GM23338 (cell line): ENCODE measurements at regions not wholly inside any gene's neighbourhood (a gene's known extent, or its start where the extent isn't known, plus 50 kb on each side); places are given as distances from the start of the nearest gene placed in this dataset.
A peak's percentile ranks its signal among the peaks of the same experiment; 100 is the strongest.

ENCODE experiments used
- ATAC-seq: fragments of 200-7000 bp; cut with Tn5 transposase; 3 replicates; pipeline ENCODE4 v1.9.1; 2020
- DNase-seq: peaks from one replicate; pipeline ENCODE4 v3.0.0-alpha.2; 2015; ENCODE audit warnings: low spot score
- H2AFZ ChIP-seq: fragments of 200-600 bp; sonication (generic); 2 replicates; pipeline ENCODE4 v1.8.0; 2016; ENCODE audit warnings: antibody characterized with exemption, mild to moderate bottlenecking, moderate library complexity
- H3F3A ChIP-seq: fragments of 200-600 bp; sonication (generic); replicated peaks from 2 replicates; pipeline ENCODE4 v1.8.0; 2017; ENCODE audit warnings: antibody characterized with exemption, mixed run types, low read depth
- H3K27ac ChIP-seq: fragments of 200-600 bp; sonication (generic); 2 replicates; pipeline ENCODE4 v1.6.1; 2016; ENCODE audit warnings: low read depth
- H3K27me3 ChIP-seq: fragments of 200-600 bp; sonication (generic); 2 replicates; pipeline ENCODE4 v1.8.0; 2016; ENCODE audit warnings: mild to moderate bottlenecking, mixed run types, moderate library complexity; ENCODE audit not compliant: insufficient read depth
- H3K36me3 ChIP-seq: fragments of 200-600 bp; sonication (generic); 2 replicates; pipeline ENCODE4 v1.8.0; 2016; ENCODE audit warnings: mild to moderate bottlenecking; ENCODE audit not compliant: insufficient read depth
- H3K4me1 ChIP-seq: fragments of 200-600 bp; sonication (generic); 2 replicates; pipeline ENCODE4 v1.8.0; 2016; ENCODE audit warnings: mild to moderate bottlenecking, moderate library complexity; ENCODE audit not compliant: insufficient read depth
- H3K4me2 ChIP-seq: fragments of 200-600 bp; sonication (generic); 2 replicates; pipeline ENCODE4 v1.7.1; 2017; ENCODE audit warnings: mixed run types
- H3K4me3 ChIP-seq: fragments of 200-600 bp; sonication (generic); 2 replicates; pipeline ENCODE4 v1.6.1; 2016; ENCODE audit warnings: mixed run types
- H3K79me2 ChIP-seq: fragments of 200-600 bp; sonication (generic); replicated peaks from 2 replicates; pipeline ENCODE4 v1.8.0; 2017; ENCODE audit warnings: mild to moderate bottlenecking; ENCODE audit not compliant: insufficient read depth
- H3K9me2 ChIP-seq: fragments of 200-600 bp; sonication (generic); 2 replicates; pipeline ENCODE4 v1.8.0; 2017; ENCODE audit not compliant: insufficient read depth
- H4K20me1 ChIP-seq: fragments of 200-600 bp; sonication (generic); replicated peaks from 2 replicates; pipeline ENCODE4 v1.8.0; 2017; ENCODE audit warnings: mild to moderate bottlenecking; ENCODE audit not compliant: insufficient read depth
- H3K27ac Mint-ChIP-seq: 2 replicates; pipeline ENCODE4 v1.8.0; 2020; ENCODE audit warnings: inconsistent platforms, mild to moderate bottlenecking, moderate library complexity, mixed read lengths
- H3K27me3 Mint-ChIP-seq: 3 replicates; pipeline ENCODE4 v1.8.0; 2022; ENCODE audit warnings: low read depth, mild to moderate bottlenecking, moderate library complexity, mixed read lengths, inconsistent platforms; ENCODE audit not compliant: insufficient read depth, poor library complexity
- H3K36me3 Mint-ChIP-seq: 3 replicates; pipeline ENCODE4 v1.8.0; 2021; ENCODE audit warnings: low read depth, mild to moderate bottlenecking, inconsistent platforms, moderate library complexity, mixed read lengths
- H3K4me1 Mint-ChIP-seq: 3 replicates; pipeline ENCODE4 v1.8.0; 2020; ENCODE audit warnings: mild to moderate bottlenecking, inconsistent platforms, mixed read lengths
- H3K4me3 Mint-ChIP-seq: 3 replicates; pipeline ENCODE4 v1.8.0; 2021; ENCODE audit warnings: moderate library complexity, mild to moderate bottlenecking, inconsistent platforms, mixed read lengths
- H3K9me3 Mint-ChIP-seq: 3 replicates; pipeline ENCODE4 v1.8.0; 2020; ENCODE audit warnings: moderate library complexity, mild to moderate bottlenecking, inconsistent platforms, mixed read lengths
- CTCF ChIP-seq, 2 experiments: fragments of 200-600 bp in 1 of 2; sonication (generic) in 1 of 2; conservative IDR thresholded peaks; 2 replicates each; pipeline versions ENCODE4 v1.5.1 to v1.6.1; 2016 to 2017; ENCODE audit warnings: antibody characterized with exemption in 2 of 2, low read depth in 2 of 2, mild to moderate bottlenecking in 2 of 2, moderate library complexity in 1 of 2
- NANOG ChIP-seq: IDR thresholded peaks from 2 replicates; pipeline ENCODE4 v1.6.1; 2016; ENCODE audit warnings: antibody characterized with exemption, borderline replicate concordance
- POLR2AphosphoS5 ChIP-seq: IDR thresholded peaks from 2 replicates; pipeline ENCODE4 v1.6.1; 2016; ENCODE audit warnings: antibody characterized with exemption, low read depth
- ZNF114 ChIP-seq: fragments of 250-450 bp; sonication (Bioruptor Pico); IDR thresholded peaks from 2 replicates; pipeline ENCODE4 v1.5.0; 2020; ENCODE audit warnings: mild to moderate bottlenecking, moderate library complexity
- TF ChIP-seq, protein P1 (sequence below): IDR thresholded peaks from 2 replicates; pipeline ENCODE4 v1.6.1; 2016; ENCODE audit warnings: antibody characterized with exemption
- TF ChIP-seq, protein P2 (sequence below): IDR thresholded peaks from one replicate; pipeline ENCODE4 v1.6.1; 2018; ENCODE audit warnings: antibody characterized with exemption; ENCODE audit not compliant: unreplicated experiment

DNA sequence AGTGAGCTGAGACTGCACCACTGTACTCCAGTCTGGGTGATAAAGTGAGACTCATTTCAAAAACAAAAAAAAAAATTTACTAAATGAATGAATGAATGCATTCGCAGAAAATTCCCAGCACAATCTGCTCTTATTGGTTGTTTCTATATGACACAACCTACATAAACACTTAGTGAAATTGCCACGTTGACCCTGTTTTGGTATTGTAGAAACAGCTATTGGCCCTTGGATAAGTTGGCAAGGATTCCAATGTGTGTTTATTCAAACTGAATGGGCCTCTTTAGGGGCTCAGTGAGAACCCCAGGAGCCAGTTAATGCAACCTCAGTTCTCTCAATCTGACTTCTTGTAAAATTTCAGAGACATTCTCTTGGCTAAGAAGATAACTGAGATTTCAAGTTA is 66.0 kb downstream of the HHEX start (continued):
- TF ChIP-seq CTCF (conservative IDR thresholded peaks at IDR 0.05; ENCODE audit: low read depth in 2 of 2) (no peak), ZNF114 (CRISPR knock-in tag) (no peak), NANOG (no peak), POLR2AphosphoS5 (no peak)
- TF ChIP-seq, protein P1, sequence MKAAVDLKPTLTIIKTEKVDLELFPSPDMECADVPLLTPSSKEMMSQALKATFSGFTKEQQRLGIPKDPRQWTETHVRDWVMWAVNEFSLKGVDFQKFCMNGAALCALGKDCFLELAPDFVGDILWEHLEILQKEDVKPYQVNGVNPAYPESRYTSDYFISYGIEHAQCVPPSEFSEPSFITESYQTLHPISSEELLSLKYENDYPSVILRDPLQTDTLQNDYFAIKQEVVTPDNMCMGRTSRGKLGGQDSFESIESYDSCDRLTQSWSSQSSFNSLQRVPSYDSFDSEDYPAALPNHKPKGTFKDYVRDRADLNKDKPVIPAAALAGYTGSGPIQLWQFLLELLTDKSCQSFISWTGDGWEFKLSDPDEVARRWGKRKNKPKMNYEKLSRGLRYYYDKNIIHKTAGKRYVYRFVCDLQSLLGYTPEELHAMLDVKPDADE = no peak

DNA sequence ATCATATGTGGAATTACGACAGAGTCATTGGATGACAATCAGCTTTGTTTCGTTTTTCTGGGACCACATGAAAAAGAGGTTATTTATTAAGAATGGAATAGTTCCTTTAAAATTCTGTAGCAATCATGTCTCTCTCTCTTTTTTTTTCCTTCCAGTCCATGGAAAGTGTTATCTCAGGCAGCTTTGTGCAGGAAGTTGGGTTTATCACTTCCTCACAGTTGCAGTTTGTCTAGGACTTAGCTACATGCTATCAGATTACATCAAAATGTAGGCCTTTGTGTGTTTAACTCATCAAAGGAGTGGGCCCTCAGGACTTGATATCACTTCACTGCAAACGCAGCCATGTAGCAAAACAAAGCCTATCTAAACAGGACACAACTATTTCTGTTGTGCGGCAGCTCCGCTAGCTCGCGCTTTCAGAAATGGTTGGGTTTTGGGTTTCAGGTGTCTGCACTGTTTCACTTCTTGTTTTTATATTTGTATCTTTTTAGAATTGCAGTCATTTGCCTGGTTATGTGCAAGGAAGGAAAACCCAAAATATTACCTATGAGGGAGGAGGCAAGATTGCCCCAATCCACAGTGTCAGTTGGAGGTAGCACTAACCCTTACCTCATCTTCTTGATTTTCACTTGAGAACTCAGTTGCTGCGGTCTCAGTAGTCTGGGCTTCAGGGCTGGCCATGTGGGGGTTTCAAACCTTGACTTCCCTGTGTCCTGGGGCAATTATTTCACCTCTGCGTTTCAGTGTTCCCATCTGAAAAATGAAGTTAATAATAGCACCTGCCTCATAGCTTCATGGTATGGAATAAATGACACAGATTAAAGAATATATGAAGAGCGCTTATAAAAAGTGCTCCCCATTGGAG is 66.7 kb downstream of the HHEX start:
- no peak overlapping the region for H3K27ac Mint-ChIP-seq
- Histone ChIP-seq H3K36me3 (no peaks in the 10 kb centered on the region), H3K4me1 (peaks cover 11% of the 10 kb centered on the region; the same call in 1 of the 2 replicates), H3K4me3 (no peak overlapping the region), H3K79me2 (no peaks in the 10 kb centered on the region), H3K27ac (no peak overlapping the region), H3K27me3 (no peaks in the 10 kb centered on the region), H3K4me2 (no peak overlapping the region), H3K9me2 (no peaks in the 10 kb centered on the region), H3F3A (no peaks in the 10 kb centered on the region), H4K20me1 (no peaks in the 10 kb centered on the region), H2AFZ (peak overlapping the region; percentile 88)
- peak; percentile 49 for ATAC-seq
- no peak overlapping the region for H3K4me3 Mint-ChIP-seq
- no peak for DNase-seq
- H3K9me3 Mint-ChIP-seq = no peaks in the 10 kb centered on the region
- H3K27me3 Mint-ChIP-seq = peaks cover 4% of the 10 kb centered on the region
- peaks cover 17% of the 10 kb centered on the region for H3K4me1 Mint-ChIP-seq
- H3K36me3 Mint-ChIP-seq = no peaks in the 10 kb centered on the region
- TF ChIP-seq, protein P2, sequence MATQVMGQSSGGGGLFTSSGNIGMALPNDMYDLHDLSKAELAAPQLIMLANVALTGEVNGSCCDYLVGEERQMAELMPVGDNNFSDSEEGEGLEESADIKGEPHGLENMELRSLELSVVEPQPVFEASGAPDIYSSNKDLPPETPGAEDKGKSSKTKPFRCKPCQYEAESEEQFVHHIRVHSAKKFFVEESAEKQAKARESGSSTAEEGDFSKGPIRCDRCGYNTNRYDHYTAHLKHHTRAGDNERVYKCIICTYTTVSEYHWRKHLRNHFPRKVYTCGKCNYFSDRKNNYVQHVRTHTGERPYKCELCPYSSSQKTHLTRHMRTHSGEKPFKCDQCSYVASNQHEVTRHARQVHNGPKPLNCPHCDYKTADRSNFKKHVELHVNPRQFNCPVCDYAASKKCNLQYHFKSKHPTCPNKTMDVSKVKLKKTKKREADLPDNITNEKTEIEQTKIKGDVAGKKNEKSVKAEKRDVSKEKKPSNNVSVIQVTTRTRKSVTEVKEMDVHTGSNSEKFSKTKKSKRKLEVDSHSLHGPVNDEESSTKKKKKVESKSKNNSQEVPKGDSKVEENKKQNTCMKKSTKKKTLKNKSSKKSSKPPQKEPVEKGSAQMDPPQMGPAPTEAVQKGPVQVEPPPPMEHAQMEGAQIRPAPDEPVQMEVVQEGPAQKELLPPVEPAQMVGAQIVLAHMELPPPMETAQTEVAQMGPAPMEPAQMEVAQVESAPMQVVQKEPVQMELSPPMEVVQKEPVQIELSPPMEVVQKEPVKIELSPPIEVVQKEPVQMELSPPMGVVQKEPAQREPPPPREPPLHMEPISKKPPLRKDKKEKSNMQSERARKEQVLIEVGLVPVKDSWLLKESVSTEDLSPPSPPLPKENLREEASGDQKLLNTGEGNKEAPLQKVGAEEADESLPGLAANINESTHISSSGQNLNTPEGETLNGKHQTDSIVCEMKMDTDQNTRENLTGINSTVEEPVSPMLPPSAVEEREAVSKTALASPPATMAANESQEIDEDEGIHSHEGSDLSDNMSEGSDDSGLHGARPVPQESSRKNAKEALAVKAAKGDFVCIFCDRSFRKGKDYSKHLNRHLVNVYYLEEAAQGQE = no peak
